GM18498 (cell line): ENCODE measurements at regions not wholly inside any gene's neighbourhood (a gene's known extent, or its start where the extent isn't known, plus 50 kb on each side); places are given as distances from the start of the nearest gene placed in this dataset.

Experiments used
- ATAC-seq: cut with Tn5 transposase; IDR thresholded peaks from one replicate; pipeline ENCODE4 v1.9.1; 2021; ENCODE audit warnings: mild to moderate bottlenecking, moderate library complexity; ENCODE audit not compliant: unreplicated experiment

DNA sequence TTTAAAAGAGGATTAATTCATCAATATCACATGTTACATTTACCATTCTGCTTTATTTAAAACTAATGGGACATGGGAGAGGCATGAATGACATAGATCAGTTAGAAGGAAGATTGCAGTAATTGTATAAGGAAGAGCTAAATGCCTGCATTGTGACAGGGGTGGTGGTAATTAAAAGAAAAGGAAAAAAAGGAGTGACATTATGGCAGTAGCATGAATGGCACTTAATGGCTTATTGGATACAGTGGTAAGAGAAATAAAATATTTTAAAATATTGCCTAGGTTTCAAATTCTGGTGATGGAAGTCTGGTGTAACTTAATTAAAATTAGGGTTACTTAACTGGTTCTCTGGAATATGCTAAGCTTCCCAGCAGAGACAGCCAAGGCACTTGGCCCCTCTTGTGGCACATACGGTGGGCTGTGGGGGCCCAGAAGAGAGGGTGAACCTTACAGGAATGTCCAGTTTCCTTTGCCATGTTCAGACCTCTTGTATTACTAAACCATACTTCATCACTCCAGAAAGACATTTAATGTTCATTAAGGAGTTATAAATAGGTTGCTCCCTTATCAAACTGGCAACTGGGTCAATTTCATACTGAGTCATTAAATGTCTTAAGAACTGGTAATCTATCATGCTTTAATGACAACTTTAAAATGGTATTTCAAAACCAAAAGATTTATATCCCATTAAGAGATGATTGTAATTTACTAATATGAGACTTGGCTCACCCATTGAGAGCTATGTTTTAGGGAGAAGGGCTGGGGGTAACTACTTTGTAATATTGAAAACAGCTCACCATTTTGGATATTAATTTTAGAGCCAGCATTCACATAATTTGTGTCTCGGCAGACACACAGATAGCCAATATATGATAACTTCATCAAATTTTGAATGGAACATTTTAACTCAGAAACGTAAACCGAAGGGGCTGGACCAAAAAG, 798.9 kb upstream of the PIK3C3 start:
- no peak for ATAC-seq

DNA sequence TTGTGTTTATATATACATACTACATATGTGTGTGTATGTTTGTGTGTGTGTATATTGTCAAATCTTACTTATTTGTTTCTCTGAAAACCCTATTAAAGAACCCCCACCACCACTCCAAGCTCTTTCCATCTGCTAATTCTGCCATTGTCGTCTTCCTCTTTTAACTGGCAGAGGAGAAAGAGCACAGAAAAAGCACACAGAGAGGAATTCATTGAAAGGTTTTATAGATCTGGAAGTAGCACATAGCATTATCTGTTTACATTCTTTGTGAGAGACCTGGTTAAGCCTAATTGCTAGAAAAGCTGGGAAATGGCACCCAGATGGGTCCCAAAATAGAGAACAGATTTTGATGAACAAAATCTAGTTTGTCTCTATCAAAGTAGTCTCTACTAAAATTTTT, 800.0 kb upstream of the PIK3C3 start:
- ATAC-seq: no peak

DNA sequence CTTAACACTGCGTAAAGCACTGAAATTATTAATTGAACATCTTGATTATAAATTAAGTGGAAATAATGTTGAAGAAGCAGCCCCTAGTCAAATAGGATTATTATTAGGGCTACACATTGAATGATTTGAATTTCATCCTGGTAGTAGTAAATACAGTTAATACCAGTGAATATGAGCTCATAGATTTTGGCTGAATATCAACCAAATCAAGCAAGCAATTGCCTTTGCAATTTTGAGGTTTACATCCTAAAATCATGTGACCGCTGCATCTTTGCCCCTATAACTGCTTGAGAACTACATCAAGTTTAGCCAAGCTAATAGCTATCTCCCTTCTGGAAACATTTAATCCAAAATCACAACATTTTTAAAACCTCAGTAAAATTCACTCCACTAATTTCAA, 801.2 kb upstream of the PIK3C3 start:
- no peak for ATAC-seq

DNA sequence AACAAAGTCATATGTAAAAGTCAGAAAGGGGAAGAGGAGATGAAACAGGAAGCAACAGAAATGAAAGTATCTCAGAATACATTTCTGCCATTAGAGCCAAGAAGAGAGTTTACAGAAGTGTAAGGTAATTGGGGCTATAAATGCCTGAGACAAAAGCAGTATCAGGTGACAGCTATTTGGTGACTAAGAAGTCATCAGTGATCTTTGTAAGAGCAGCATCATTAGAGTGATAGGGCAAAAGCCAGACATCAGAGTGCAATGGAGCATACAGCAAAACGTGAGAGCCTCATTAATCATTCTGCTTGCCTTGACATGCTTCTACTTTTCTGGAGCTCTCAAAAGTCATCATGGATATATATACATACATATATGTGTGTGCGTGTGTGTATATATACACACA, 804.7 kb upstream of the PIK3C3 start:
- no peak for ATAC-seq

DNA sequence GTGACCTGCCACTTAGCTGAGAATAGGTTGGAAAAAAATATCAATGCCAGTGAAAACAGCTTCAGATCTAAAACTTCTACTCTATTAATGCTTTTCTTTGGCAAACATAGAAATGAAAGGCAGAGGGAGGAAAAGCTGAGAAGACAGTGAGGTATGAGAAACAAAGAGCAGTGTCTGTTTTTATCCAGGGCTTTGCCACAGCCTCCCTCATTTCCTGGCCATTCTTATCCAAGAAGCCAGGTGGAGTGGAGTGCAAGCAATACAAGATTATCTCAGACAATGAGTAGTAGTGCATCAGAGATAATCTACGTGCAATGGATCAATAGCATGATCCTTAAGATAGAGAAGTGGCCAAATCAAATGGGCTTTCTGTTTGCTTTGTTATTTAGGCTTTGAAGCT, 808.7 kb upstream of the PIK3C3 start:
- ATAC-seq: no peak

DNA sequence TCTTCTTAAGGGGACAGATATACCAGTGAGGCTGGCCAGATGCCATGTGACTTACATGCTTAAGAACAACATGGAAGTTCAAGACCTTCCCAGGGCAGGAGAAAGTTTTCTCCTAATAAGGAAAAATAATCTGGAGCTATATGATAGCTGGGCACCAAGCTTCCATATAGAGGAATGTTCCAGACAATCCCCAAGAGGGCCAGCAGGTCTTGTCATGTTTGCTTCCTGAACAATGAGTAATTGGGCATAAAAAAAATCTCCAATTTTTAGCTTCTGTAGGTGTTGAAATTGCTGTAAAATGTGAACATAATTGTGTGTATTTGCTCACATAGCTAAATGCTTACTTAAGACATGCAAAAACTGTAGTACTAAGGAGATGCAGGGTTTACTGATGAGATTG, 809.5 kb upstream of the PIK3C3 start:
- ATAC-seq: no peak

DNA sequence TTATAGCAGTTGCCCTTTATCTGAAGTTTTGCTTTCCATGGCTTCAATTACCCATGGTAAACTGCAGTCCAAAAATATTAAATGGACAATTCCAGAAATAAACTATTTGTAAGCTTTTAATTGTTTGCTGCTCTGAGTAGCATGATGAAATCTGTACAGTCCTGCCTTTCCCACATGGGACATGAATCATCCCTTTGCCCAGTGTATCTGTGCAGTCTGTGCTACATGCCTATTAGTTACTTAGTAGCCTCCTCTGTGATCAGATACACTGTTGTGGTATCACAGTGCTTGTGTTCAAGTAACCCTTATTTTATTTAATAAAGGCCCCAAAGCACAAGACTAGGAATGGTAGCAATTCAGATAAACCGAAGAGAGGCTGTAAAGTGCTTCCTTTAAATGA, 810.6 kb upstream of the PIK3C3 start:
- ATAC-seq: no peak

DNA sequence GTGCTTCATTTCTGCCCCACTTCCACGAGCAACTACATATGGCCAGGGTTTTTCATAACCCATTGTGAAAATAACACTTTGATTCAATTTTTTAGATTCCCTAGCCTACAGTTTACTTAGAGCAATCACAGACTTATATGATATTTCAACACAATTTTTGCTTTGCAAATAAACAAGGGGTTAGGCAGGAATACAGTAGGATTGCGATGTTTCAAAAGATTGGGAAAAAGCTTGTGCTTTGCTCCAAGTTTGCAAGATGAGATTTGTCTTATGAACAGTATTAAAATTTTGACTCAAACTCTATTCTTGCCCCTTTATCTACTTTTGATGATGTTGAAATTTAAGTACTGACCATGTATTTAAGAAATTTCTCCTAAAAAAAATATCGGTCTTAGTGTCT, 814.5 kb upstream of the PIK3C3 start:
- ATAC-seq: no peak

DNA sequence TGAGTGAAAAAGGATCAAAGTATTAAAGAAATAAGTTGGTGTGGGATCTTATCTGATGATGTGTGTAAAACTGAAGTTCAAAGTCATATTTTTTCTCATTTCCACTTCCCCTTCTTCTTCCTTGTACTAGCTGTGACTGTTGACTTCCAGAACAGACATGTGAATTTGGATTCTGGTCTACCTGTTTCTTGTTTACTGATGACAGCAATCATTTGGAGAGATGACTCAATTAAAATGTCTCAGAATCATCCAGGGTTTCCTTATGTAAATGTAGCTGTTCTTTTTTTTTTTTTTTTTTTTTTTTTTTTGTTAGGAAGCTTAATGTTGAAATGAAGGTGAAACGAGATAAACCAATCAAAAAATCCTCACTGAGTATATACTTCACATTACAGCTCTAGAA, 819.9 kb upstream of the PIK3C3 start:
- ATAC-seq: no peak

DNA sequence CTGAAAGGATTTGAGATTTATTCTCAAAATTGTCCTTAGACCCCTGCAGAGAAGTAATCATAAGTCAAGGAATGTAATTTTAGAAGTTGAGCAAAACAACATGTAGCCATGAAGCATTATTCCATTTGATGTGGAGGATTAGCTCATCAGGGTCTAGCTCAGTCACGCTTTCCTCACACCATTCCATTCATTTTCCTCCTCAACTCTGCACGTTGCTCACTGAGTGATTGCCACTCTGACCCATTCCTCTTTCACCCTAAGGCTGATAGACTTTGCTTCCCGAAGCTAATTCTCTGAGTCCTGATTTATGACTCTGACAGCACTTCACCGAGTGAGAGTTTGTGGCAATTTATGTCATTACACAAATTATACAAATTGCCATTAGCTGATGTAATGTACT, 820.6 kb upstream of the PIK3C3 start:
- ATAC-seq: no peak

DNA sequence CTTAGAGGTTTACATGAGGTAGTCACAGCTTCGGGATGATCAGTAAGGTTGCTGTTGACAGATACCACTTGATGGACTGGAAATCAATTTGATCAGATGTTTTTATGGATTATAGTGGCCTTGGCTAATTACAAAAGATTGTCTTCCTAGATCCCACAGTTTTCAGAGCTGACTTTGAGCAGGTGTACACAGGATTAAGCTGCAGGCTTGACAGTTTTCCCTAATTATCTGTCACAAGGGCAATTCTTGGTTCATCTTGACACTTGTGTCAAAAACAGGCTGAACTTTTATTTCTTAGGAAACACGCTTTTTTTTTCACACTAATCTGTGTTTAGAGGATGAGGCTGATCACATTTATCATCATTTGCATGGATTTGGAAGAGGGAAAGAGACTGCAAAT, 824.0 kb upstream of the PIK3C3 start:
- ATAC-seq: no peak

DNA sequence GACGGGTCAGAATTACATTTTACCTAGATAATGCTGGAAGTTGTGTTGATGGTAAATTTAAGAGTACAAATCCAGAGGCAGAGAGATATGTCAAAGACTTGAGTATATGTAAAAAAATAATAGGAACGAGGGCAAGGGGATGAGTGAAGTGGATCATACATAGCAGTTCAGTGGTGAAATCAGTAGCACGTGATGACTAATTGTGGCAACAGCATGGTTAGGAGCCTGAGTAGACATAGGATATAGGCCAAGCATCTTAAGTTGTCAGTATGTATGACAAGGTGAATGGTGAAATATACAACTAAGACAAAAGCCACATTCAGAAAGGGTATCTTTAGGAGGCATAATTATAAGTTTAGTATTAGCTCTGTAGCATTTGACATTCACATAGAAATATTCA, 826.5 kb upstream of the PIK3C3 start:
- ATAC-seq: no peak

DNA sequence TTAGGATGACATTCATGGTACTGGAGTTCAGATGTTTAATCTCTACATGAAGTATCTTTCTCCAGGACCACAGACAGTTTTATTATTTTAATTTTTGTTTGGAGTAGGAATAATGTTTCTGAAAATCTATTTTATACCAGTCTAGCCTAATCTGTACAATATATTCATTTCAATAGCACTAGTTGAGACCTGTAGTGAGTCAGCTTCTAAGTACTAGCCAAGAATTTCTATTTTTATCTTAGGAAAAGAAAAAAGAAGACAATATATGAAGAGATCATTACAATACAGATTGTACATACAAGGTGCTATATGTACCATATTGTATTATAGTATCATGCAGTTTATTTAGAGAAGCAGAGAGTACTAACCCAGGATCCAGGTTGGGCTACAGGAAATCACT, 826.9 kb upstream of the PIK3C3 start:
- ATAC-seq: no peak

DNA sequence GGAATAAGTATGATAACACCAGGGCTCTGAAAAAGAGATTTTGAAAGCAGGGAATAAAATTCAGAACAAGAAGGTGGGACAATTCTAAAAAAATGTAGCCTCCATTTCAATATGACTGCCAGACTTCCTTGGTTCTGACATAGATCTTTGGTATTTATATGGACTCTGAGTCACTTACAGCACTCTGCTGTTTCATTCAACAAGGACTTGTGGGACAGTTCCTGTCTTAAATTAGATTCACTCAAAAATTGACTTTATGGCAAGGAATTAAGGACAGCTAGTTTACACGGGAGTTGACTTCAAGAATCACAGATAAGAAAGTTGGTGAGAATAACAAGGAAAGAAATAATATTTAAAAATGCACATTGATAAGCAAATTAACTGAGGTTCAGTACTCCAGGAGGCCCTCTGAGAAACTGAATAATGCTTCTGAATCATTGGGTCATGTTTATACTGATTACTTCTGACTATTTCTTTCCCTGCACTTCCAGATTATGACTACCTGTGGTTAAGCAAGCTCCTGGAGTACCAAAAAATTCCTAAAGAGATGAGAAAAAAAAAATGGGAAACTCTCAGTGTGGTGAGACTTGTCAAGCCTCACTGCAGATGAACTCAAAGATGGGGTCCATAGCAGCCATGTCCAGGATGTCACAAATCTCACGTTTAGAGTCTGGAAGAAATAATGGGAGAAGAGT, 828.3 kb upstream of the PIK3C3 start:
- ATAC-seq: no peak

DNA sequence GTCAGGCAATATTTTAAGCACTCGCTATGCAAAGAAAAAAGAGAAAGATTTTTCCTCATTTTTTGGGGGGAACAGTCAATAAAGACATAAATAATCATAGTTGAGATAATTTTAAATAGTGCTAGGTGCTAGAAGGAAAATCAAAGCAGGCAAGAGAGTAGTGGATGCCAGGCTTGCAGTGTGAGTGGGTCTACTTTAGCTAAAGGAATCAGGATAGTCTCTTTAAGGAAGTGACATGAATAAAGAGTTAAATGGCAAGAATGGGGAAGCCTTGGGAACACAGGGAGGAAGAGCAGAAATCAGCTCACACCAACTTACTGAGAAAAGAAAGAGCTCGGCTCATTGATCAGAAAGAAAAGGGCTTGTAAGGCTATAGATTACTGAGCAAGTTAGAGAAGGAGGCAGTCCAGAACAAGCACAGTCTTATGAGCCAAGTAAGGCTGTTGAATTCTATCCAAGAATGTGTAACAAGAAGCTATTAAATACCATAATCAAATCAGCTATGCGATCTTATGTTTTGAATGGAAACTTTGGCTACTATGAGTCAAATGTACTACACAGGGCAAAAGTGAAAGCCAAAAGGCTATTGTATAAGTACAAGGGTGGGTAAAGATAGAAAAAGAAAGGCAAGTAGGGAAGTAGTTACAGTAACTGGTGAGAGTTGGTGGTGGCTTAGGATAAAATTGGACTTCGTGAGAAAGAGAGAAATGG, 833.8 kb upstream of the PIK3C3 start:
- no peak for ATAC-seq

DNA sequence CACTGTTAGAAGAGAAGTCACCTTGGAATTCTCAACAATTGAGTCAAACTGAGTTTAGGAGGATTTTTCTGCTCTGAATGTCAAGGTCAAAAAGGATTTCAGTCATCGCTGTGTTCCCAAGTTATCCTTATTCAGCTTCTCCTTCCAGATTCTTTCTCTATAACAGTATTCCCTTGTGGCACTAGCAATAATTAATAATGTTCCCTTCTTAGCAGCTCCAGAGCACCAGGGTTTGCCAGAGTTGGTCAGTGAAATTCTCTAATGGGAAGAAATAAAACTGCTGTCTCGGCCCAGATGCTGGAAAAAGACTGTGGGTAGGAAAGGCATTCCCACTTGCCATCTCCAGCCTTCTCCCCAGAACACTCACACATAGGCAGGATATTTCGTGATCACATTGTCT, 836.0 kb upstream of the PIK3C3 start:
- ATAC-seq: no peak

DNA sequence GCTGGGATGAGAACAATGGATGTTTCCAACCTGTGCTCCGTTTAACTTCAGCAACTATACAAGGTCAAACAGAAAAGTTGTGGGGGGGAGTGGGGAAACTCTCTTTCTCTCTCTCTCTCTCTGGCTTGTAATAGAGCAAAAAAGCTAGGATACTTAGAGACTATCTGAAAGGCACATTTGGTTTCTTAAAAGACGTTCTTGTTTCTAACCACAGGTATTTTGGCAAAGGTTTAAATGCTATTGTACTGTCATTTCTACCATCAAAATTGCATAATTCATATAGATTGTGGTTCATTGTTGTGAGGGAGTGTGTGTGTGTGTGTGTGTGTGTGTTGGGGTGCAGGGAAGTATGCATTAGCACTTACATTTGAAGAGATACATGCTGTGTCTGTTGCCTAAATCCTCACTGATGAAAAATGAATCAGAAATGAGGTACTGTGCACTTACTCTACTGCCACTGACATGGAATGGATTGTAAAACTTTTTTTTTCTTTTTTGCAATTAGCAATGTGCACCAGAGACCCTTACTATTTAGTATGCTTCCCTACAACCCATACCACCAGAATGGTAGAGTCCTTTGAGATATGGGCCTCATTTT, 841.0 kb upstream of the PIK3C3 start:
- no peak for ATAC-seq

DNA sequence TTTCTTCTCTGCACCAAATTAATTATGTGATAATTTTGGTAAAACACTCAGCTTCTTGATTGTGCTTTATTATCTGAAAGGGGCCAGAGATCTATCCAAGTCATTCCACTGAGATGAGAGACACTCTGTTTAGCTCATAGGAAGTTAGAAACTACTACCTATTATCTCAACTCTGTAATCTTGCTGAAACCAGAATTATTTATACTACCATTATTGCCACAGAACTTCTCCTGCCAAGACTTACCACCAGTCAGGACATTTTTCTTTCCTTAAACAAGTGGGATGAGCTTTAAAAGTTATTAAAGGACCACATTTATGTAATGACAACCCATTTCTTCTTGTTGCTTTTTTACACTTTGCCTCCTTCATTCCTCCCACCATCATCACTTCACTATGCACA, 855.6 kb upstream of the PIK3C3 start:
- ATAC-seq: no peak

DNA sequence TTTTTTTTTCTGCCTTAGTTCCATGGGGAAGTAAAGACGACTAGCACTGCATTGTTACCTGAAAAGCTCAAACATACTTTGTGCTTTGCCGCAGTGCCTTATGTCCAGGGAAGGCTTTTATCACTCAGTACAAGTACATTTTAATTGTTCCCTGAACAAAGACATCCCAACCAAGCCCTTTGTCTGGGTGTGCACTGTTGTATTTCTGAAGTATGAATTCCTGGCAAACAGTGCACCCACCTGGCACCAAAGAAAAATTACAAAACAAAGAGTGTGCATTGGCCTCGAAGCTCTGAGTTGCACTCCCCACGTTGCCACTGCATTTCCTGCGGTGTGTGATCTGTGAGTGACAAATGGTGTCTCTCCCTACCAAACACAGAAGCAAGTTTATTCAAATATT, 858.5 kb upstream of the PIK3C3 start:
- no peak for ATAC-seq

DNA sequence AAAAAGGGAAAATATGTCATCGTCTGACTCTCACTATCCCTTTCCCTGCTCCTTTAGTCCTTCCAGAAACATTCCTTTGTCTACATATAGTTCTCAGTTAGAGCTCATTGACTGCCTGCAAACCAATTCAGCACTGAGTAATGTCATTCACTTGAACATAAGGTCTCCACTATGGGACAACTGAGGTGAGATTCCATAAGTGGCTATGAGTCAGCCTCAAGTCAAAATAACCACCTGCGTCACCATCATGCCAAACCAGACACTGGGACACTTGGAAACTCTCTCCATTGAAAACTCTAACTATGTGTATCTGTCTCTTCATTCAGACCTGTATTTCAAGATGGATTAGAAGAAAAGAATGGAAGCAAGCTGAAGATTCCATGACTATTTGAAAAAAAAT, 878.0 kb upstream of the PIK3C3 start:
- ATAC-seq: no peak

DNA sequence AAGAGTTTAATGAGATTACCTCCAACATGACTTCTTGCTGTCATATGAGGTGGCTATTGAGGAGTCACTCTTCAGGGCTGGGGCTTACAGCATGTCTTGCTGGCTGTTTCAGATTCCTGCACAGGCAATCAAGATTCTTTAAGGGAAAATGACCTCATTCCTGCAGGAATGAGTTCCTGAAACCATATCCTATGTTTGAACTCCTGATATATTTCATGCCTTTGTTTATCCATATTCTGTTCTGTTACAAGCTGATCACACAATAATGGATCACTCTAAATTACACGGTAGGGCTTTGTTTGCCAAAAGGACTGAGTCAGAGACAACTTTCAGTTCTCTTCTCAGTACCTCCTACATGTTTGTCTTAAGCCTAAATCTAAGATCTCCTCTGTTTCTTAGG, 879.8 kb upstream of the PIK3C3 start:
- no peak for ATAC-seq
